IPS-NIHi11 (cell line): ENCODE measurements at regions not wholly inside any gene's neighbourhood (a gene's known extent, or its start where the extent isn't known, plus 50 kb on each side); places are given as distances from the start of the nearest gene placed in this dataset.
"Not testable (repeated sequence)": the region's sequence is repeated elsewhere in the genome, so short reads cannot be mapped to it uniquely, and the experiment has no call there.

Experiments
- DNase-seq: peaks from one replicate; pipeline ENCODE4 v3.0.0; 2012; ENCODE audit warnings: mixed read lengths, low spot score

DNA sequence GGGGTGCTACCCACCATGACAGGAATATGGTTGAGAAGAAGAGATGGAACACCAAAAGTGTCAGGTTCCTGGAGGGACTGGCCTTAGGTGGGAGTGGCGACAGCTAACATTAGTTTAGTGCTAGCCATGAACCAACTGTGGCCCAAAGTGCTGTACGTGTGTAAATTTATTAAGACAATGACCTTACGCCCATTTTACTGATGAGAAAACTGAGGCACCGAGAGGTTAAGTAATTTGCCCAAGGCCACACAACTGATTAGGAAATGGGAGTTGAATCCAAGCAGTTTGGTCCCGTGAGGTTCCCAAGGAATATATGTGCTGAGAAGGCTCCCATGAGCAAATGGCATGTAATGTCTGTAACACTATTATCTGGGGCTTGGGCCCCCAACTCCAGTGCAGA, 109.5 kb upstream of the SLC1A4 start:
- no peak for DNase-seq

DNA sequence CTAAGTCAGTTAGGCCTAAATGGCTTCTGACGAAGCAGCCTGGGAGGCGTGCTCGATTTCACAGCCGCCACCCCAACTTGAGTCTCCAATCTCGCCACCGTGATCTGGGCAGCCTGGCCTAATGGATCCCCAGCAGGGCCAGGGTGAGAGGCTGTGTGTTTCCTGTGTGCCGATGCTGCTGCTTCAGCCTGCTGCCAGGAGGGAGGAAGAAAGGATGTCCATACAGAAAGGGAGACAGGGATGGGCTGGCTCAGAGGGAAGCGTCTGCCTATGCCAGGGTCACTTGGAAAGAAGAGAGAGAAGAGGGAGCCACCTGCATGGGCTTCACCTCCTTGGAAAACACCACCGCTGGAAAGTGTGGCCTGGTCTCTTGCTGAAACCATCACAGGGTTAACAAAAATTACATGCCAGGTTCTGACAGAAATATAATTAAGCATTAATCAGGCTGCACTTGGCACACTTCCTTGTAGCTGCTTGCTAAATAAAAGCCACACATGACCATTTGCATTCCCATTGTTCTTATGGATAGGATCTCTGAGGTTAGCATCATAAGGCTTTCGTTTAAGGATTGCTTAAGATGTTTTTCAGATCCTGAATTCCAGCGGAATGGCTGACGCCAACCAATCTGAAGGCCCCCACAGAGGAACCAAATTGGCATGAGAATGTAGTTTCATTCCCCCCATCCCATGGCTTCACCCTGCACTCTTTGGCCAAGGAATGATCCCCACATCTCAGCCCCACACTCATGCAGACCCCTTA, 108.8 kb upstream of the SLC1A4 start:
- DNase-seq = no peak

DNA sequence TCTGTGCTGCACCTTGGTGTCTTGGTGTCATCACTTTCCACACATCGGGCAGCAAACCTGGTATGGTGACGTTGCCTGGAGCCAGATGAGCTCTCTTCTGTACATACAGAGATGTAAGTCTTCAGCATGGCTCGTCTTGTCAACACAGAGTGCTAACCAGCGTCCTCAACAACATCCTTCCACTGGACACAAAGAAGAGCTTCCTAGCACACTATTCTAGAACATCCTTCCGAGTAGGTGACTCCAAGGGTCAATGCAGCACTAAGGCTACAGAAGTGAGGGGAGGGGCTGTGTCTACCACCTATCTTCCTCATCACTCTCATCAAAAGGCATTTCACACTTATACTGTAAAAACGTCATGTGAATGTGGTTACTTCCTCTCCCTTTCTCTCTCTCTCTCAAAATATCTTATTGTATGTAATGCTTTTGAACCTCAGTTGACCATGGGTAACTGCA, 108.1 kb upstream of the SLC1A4 start:
- no peak for DNase-seq

DNA sequence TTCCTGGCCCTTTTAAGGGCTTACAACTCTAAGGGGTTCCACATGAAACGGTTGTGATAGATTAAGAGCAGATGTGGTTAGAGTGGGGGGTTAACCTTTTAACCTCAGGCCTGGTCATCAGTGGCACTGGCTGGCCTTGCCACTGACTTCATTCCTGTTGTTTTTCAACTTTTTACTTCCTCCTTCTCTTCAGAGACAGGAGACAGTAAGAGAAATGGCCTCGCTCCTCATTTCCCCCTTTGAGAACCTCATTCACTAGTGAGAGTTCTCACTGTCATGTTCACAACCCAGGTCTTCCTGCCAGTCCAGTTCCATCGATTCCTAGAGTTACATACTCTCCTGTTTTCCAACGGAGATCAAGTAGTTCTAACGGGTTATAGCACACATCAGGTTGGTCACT, 101.6 kb upstream of the SLC1A4 start:
- no peak for DNase-seq

DNA sequence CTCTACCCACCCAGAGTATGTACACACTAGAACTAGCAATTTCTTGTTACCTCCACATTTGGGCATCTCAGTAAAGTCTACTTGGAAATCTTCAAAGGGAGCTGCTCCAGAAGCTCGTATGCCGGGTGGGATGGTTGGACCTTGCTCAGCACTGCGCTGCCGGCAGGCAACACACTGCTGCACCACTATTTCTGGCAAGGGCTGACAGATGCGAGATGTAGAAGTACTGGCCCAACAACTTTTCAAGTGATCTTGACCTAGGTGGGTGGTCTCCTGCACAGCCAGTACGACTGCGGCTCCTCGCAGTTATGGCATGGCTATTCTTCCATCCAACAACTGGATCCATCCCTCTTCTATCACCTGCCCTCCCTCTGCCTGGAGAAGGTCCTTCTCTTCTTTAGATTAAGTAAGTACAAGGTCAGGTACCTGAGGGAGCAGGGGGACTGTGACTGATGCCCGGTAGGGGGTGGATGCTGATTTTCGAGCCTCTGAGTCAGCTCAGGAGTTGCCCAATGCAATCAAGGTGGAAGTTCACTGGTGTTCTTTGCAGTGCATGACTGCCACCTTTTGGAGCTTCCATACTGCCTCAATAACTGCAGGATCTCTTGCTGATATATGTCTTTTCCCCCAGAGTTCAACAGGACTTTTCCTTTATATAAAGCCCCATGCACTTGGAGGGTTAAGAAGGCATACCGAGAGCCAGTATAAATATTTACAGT, 100.4 kb upstream of the SLC1A4 start:
- DNase-seq = peak; percentile 43

DNA sequence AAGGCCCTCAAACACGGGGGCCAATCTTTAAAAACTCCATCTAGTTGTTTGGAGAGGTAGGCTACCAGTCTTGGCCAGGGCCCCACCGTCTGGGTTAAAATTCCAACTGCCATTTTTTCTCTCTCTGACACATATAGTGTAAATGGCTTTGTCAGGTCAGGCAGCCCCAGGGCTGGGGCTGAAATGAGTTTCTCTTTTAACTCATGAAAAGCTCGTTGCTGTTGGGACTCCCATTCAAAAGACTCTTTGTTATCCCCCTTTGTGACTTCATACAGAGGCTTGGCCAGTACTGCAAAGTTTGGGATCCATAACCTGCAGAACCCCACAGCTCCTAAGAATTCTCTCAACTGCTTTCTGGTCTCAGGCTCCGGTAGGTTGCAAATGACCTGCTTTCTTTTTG, 99.4 kb upstream of the SLC1A4 start:
- no peak for DNase-seq

DNA sequence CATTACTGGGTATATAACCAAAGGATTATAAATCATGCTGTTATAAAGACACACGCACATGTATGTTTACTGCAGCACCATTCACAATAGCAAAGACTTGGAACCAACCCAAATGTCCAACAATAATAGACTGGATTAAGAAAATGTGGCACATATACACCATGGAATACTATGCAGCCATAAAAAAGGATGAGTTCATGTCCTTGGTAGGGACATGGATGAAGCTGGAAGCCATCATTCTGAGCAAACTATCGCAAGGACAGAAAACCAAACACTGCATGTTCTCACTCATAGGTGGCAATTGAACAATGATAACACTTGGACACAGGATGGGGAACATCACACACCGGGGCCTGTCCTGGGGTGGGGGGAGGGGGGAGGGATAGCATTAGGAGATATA, 92.6 kb upstream of the SLC1A4 start:
- not testable (repeated sequence) for DNase-seq

DNA sequence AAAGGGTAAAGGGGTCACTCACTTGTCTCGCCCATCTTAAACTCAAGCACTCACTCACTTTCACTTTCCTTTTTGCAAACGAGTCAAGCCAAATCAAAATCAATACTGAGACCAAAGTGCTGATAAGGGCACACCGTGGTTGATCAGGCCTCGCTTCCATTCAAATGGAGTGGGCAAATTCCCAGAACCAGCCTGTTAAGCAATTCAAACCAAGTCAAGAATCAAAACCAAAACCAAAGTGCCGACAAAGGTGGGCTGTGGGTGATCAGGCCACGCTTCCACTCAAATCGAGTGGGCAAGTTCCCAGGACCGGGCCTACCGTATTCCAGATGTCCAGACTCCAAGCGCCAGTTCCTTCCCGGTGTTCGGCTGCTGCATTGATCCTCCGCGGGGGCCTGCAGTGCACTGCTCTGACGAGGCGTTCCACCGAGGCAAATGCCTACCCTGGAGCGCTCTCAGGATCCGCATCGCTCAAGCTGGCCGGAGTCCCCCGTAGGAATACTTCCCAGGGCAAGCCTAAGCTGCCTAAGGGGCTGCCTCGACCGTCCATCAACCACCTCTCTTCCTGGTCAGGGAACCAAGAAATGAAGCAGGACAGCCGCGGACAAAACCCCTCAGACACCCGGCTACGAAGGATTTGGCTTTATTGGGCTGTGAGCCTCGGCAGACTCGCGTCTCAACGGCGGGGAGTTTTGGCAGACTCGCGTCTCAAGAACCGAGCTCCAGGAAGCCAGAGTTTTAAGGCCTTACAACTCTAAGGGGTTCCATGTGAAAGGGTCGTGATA, 89.9 kb upstream of the SLC1A4 start:
- DNase-seq = no peak

DNA sequence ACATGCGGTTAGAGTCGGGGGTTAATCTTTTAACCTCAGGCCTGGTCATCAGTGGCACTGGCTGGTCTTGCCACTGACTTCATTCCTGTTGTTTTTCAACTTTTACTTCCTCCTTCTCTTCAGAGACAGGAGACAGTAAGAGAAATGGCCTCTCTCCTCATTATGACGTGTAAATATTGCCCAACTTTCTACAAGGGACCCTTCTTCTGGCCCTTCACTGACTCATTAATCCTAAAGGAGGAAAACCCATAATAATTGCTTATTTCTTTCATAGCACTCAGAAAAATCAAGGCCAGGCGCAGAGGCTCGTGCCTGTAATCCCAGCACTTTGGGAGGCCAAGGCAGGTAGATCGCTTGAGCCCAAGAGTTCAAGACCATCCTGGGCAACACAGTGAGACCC, 89.3 kb upstream of the SLC1A4 start:
- DNase-seq = not testable (repeated sequence)

DNA sequence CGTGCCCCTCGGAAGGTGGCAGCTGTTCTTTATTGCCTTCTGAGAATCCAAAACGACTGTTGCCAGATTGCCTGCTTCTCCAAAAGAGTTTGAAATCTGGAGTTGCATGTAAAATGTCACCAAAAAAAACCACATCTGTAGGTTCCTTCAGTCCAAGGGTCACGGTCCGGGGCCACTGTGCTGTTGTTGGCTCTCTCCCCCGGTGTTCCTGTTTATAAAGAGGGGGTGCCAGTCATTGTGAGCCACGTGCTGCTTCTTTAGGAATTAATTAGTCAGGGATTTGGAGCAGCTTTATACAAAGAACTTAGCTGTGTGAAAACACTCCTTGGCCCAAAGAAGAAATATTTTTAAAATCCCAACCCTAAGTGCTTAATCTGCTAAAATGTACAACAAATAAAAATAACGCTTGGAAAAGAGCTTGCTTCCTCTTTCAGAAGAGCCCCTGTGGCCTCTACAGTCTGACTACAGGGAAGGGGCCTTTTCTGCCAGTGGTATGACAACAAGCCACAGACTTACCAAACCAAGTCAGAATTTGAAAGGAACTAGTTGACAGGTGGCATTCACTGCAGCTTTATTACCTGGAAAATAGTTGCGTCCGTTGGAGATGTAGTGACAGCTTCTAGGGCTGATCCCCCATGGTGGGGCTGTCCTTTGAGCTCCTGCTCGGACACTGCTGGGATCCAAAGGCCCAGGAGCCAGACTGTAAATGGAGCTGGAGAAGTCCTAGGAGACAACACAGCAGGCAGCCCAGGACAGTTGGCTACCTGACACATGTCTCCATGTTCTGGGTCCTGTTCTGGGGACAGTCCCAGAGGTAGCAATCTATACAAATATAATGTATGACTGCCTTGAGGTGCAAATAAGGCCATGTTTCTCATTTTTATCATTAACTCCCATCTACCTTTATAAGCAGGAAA, 84.5 kb upstream of the SLC1A4 start:
- DNase-seq = no peak

DNA sequence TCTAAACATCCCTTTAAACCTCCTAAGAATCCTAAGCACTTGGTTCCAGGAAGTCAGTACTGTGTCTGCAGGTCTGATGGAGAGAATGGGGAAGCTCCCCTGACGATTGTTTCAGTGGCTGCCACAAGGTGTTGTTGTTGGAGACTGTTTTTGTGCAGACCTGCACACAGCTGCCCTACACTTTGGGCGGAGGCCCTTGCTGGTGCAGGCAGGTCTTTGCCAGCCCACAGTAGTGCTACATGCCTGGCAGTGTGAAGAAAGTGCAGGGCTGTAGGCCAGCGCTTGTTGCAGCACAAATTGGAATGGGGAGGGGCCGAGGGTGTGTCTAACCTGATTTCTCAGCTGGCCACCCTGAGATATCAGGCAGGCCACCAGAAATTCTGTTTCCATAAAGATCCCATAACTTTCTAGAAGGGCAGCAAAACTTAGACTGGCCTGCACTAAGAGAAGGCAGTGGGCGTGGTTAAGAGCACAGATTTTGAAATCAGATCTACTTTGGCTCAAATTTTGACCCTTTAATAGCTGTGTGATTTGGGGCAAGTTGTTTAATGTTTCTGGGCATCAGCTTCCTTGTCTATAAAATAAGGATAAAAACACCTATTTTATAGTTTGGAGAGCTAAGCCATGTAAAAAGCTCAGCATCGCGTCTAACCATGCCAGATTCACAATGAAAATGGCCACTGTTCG, 83.7 kb upstream of the SLC1A4 start:
- no peak for DNase-seq

DNA sequence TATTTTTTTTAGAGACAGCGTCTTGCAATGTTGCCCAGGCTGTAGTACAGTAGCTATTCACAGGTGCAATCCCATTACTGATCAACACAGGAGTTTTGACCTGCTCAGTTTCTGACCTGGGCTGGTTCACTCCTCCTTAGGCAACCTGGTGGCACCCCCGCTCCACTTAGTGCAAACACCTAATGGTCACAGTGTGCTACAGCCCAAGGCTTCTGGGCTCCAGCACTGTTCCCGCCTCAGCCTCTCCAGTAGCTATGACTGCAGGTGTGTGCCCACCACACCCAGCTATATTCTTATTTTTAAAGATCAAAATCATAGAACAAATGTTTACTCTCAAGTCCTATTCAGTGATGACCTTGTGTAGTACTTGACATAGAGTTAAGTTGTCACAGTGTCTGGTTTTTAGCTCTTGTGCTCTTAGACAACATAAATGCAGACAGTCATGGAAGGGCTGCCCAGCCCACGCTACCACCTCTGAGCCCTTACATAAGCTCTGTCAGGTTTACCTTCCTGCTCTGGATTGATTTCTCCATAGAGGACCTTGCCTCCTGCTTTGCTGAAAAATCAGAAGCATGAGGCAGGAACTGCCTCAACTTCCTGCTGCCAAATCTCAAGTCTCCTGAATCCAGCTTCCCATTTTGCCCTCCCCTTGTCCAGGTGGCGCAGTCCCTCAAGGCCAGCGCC, 82.2 kb upstream of the SLC1A4 start:
- DNase-seq = no peak

DNA sequence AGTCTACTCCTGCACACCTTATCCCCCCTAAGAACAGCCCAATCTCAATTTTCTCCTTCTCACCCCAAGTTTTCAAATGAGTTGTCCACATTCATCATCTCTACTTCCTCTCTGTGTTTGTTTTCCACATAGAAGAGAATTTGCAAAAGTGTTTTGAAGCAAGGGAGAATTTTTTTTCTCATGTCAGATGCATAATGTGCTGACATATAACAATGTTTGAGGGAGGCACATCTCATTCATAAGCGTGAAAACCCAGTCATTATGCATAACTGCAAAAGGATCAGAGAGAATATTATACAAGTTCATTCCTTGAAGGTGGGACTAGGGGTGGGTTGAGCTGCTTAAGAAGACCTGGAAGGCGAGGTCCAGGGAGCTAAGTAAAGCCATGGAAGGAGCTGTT, 80.8 kb upstream of the SLC1A4 start:
- no peak for DNase-seq

DNA sequence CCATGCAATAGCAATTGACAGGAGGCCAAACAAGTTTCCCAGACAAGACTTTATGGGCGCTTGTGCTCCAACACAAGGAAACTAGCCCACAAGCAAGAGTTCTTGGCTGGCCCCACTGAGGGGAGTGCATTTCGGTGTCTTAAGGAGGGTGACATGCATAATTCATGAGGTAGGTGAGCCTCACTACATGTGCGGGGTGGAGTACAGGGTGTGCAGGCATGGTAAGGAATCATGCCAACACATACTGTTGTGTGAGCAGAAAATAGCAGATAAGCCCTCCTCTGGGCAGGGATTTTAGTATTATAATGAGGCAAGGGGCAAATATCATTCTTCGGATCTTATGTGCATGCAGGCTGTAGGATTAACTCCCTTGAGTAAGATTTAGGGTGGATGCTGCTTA, 78.7 kb upstream of the SLC1A4 start:
- DNase-seq = no peak

DNA sequence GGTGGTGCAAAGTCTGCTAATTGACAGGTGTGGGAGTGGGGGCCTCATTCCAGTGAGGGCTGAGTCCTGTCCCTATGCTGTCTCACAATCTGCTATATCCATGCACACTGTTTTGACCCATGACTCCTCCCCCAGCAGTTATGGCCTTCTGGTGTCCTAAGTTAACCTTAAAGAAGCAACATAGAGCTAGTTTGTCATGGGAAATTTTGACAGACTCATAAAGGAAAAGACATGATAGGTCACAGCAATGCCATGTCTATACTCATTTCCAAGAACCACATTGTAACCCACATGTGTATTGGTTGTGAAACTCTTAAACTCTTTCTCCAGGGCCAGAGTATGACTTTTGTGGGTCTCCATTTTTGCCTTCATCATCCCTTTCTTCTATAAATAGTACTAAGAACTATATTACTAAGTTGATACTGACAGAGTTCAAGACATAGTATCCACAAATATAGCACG, 78.2 kb upstream of the SLC1A4 start:
- DNase-seq = no peak

DNA sequence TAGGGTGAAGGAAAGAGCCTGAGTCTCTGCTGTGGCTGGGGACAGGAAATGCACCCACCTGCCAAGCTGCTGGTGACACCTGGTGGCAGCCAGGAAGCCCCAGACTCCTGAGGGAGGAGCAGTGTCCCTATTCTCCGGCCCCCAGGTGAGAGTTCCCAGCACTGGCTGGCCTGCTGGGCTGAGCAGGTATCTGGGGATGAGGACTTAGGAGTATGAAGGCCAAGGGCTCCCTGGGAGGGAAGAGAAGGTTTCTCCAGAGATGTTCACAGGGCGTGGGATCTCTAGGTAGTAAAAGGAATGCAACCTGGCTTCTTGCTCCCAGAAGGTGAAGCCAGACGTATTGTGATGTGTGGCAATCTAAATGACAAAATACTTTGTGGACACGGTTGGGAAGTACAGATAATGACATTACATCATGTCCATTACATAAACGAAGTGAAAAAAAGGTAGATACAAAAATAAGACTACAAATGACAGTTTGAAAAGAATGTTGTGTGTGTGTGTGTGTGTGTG, 75.8 kb upstream of the SLC1A4 start:
- DNase-seq = peak; percentile 72

DNA sequence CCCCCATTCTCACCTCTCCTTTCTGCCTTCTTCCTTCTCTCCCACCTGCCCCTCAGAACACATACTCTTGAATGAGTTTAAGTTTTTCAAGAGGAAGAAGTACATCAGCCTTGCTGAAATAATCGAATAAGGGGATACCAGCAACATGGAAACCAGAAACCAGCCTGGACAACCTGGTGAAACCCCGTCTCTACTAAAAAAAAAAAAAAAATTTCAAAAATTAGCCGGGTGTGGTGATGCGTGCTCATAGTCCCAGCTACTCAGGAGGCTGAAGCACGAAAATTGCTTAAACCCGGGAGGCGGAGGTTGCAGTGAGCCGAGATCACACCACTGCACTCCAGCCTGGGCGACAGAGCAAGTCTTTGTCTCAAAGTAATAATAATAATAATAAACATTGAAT, 75.0 kb upstream of the SLC1A4 start:
- DNase-seq = no peak

DNA sequence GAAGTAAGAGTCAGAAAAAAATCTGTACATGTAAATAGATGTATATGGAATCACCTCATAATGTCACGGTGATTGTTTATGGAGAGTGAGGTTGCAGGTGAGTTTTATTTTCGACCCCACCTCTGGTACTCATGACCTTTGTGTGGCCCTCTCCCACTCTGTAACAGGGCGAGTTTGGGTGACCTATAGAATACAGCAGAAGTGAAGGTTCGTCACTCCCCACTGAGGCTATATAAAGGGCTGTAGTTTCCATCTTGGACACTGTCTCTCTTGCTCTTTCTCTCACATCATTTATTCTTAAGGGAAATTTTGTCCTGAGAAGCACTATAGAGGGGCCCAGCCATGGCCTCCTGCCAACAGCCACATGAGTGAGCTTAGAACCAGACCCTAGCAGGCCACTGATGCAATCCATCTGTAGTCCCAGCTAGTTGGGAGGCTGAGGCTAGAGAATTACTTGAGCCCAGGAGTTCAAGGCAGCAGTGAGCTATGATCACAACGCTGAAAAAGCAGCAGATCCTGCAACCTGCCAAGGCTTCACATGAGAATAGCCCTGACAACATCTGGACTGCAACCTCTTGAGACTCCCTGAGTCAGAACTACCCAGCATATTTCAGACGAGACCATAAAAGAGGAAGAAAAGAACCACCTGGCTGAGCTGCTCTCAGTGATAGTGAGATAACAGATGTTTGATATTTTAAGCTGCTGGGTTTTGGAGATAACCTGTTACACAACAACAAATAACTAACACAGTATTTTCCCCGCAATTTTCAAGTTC, 74.3 kb upstream of the SLC1A4 start:
- no peak for DNase-seq

DNA sequence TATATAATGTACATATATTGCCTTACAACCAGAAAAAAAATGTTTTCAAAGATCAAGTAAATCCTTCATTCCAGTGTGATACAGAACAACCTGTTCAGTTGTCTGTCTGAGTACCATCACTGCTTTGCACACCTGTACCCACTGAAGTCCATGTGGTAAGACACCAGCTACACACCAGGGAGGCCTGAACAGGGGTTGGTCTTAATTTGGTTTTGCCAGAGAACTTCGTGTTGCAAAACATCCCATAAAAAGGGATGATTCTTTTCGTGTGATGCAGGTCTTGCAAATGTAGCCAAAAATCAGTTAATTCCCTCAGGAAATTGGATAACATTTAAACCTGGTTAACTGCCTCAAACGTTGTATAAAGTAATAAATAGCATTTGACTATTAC, 73.7 kb upstream of the SLC1A4 start:
- no peak for DNase-seq
